ENCODE measurements at regions not wholly inside any gene's neighbourhood (a gene's known extent, or its start where the extent isn't known, plus 50 kb on each side); places are given as distances from the start of the nearest gene placed in this dataset.

DNA sequence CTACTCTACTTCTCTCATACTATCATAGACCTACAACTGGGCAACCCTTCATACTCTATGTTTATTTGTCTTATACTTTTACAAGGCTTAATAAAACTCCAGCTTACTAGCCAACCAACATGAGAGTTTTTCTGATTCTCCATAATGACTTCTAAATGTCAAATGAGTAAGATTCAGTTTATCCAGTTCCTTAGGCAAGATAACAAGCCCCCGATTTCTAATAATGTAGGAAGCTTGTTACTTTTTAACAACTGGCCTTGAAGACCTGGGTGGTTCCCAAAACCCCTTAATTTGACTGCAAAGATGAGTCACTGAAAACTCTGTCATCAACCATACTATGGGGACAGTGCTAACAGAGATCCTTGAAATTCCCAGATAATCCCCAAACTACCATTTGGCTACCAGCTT lies 294.6 kb upstream of the ACTBL2 start:
- H3K27ac ChIP-seq: peak overlapping the region in 1 of 2 donors; percentile 44
- peaks cover 0 to 15% of the 10 kb centered on the region in 2 donors for H3K4me1 ChIP-seq
- no peaks in the 10 kb centered on the region for H3K9me3 ChIP-seq
- no peaks in the 10 kb centered on the region for H3K36me3 ChIP-seq
- no peak for DNase-seq (ENCODE audit: low spot score)
- TF ChIP-seq, protein P1, sequence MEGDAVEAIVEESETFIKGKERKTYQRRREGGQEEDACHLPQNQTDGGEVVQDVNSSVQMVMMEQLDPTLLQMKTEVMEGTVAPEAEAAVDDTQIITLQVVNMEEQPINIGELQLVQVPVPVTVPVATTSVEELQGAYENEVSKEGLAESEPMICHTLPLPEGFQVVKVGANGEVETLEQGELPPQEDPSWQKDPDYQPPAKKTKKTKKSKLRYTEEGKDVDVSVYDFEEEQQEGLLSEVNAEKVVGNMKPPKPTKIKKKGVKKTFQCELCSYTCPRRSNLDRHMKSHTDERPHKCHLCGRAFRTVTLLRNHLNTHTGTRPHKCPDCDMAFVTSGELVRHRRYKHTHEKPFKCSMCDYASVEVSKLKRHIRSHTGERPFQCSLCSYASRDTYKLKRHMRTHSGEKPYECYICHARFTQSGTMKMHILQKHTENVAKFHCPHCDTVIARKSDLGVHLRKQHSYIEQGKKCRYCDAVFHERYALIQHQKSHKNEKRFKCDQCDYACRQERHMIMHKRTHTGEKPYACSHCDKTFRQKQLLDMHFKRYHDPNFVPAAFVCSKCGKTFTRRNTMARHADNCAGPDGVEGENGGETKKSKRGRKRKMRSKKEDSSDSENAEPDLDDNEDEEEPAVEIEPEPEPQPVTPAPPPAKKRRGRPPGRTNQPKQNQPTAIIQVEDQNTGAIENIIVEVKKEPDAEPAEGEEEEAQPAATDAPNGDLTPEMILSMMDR (IDR thresholded peaks at IDR 0.05): no peak
- no peak overlapping the region for H3K4me3 ChIP-seq
- H3K27me3 ChIP-seq: no peaks in the 10 kb centered on the region

DNA sequence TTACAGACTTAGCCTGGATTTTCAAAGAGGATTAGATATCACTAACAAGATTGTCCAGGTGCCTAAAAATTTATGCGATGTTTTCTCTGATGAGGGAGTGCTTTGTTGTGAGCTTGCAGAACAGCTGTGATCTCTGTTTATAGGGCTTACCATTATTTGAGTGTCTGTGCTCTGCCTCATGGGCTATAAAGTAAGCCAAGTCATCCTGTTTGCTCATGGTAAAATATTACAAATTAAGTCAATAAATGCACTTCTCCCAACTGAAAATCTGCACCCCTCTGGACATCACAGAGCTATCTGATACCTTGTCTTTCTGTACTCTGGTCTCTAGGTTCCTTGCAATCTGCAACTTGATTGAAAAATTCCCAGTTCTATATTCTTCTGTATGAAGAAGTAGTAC lies 293.4 kb upstream of the ACTBL2 start:
- Histone ChIP-seq H3K9me3 (no peaks in the 10 kb centered on the region), H3K4me1 (peaks cover 0 to 15% of the 10 kb centered on the region in 2 donors), H3K27ac (no peak overlapping the region), H3K4me3 (no peak overlapping the region), H3K36me3 (no peaks in the 10 kb centered on the region), H3K27me3 (no peaks in the 10 kb centered on the region)
- DNase-seq (ENCODE audit: low spot score): no peak
- TF ChIP-seq, protein P1 (IDR thresholded peaks at IDR 0.05): no peak

DNA sequence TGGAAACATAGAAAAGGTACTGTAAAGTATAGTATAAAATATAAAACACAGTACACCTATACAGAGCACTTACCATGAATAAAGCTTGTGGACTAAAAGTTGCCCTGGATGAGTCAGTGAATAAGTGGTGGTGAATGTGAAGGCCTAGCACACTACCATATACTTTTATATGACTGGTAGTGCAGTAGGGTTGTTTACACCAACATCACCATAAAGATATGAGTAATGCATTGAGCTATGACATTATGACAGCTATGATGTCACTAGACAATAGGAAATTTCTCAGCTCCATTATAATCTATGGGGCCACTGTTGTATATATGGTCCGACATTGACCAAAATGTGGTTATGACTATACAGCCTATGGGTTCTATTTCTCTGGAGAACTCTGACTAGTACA lies 291.8 kb upstream of the ACTBL2 start:
- no peaks in the 10 kb centered on the region for H3K27me3 ChIP-seq
- no peaks in the 10 kb centered on the region for H3K36me3 ChIP-seq
- no peak overlapping the region for H3K4me3 ChIP-seq
- H3K4me1 ChIP-seq: peaks cover 0 to 3% of the 10 kb centered on the region in 2 donors
- DNase-seq (ENCODE audit: low spot score): no peak
- no peaks in the 10 kb centered on the region for H3K9me3 ChIP-seq
- TF ChIP-seq, protein P1 (IDR thresholded peaks at IDR 0.05): no peak
- no peak overlapping the region for H3K27ac ChIP-seq

DNA sequence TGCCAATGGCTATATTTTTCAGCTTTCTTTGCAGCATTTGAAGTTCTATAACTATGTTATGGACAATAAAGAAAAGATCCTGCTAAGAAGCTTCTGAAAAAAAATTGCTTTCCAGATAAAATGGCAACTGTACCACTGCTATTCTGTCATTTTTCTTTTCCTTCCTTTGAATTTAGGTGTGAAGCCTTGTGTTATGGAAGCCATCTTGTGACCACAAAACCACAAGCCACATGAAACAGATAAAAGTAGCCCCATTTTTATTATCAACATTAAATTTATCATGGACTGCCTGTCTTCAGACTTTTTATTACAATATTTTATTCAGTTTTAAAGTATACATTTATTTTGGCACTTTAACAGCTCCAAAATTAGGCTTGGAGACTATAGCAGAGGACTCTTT lies 289.9 kb upstream of the ACTBL2 start:
- Histone ChIP-seq H3K36me3 (no peaks in the 10 kb centered on the region), H3K9me3 (no peaks in the 10 kb centered on the region), H3K4me3 (no peak overlapping the region), H3K27me3 (no peaks in the 10 kb centered on the region), H3K27ac (no peak overlapping the region), H3K4me1 (no peaks in the 10 kb centered on the region)
- TF ChIP-seq, protein P1 (IDR thresholded peaks at IDR 0.05): no peak
- no peak for DNase-seq (ENCODE audit: low spot score)

DNA sequence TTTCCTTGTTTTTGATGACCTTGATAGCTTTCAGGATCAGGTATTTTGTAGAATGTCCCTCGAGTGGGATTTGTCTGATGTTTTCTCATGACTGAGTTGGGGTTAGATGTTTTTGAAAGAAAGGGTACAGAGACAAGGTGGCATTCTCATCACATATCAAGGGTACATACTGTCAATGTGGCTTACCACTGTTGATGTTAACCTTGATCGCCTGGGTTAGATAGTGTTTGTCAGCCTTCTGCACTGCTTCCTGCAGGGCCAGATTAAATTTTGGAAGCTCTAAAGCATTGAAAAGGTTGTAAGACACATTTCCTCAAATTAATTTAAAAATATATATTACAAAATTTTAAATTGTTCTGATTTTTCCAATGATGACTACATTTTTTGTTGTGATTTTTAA lies 287.4 kb upstream of the ACTBL2 start:
- H3K27me3 ChIP-seq: no peaks in the 10 kb centered on the region
- TF ChIP-seq, protein P1 (IDR thresholded peaks at IDR 0.05): no peak
- H3K4me3 ChIP-seq: no peak overlapping the region
- no peaks in the 10 kb centered on the region for H3K4me1 ChIP-seq
- H3K9me3 ChIP-seq: no peaks in the 10 kb centered on the region
- no peaks in the 10 kb centered on the region for H3K36me3 ChIP-seq
- no peak overlapping the region for H3K27ac ChIP-seq
- no peak for DNase-seq (ENCODE audit: low spot score)

DNA sequence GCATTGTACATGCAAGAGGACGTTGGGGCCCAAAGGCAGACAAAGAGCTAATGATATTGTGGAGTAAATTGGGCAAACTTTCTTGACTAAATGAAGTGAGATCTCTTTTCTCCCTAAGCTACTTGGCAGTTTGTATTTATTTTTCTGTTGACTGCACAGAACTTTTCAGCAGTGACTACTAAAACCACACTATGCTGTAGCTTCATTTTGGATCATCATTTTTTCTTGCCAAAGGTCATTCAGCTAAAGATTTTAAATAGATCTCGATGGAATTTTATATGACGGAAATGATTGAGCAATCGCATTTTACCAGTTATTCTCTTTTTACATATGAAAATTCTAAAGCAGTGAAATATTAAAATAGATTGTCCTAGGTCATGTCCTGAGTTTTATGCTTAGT lies 286.1 kb upstream of the ACTBL2 start:
- Histone ChIP-seq H3K4me1 (no peaks in the 10 kb centered on the region), H3K27ac (no peak overlapping the region), H3K4me3 (no peak overlapping the region), H3K36me3 (no peaks in the 10 kb centered on the region), H3K9me3 (no peaks in the 10 kb centered on the region), H3K27me3 (no peaks in the 10 kb centered on the region)
- TF ChIP-seq, protein P1 (IDR thresholded peaks at IDR 0.05): no peak
- DNase-seq (ENCODE audit: low spot score): no peak
